GM23248 (cell line): ENCODE measurements at regions not wholly inside any gene's neighbourhood (a gene's known extent, or its start where the extent isn't known, plus 50 kb on each side); places are given as distances from the start of the nearest gene placed in this dataset.

ENCODE experiments used
- EZH2 ChIP-seq: fragments of 200-600 bp; sonication (generic); IDR thresholded peaks from 2 replicates; pipeline ENCODE4 v1.6.1; 2018; ENCODE audit warnings: antibody characterized with exemption, mild to moderate bottlenecking; ENCODE audit not compliant: insufficient read depth, poor library complexity, severe bottlenecking
- EZH2phosphoT487 ChIP-seq: fragments of 200-600 bp; sonication (generic); IDR thresholded peaks from 2 replicates; pipeline ENCODE4 v1.6.1; 2018; ENCODE audit warnings: antibody characterized with exemption, moderate library complexity, mild to moderate bottlenecking, low read depth; ENCODE audit not compliant: insufficient read depth

DNA sequence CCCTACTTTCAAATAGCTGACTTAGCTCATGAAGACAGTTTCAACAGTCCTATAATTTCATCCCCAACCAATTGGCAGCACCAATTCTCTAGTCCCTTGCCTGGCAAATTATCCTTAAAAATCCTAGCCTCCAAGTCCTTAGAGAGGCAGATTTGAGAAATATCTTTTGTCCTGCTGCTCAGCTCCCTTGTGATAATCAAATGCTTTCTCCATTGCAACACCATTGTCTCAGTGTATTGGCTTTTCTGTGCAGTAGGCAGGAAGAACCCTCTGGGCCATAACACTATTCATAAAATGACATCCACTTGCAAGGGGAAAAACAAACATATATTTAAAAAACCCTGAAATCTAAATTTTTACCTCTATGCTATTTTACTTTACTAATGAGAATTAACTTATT is 89.6 kb downstream of the AASDHPPT start:
- TF ChIP-seq EZH2 (no peak), EZH2phosphoT487 (no peak)
